Epidermal melanocyte (primary cell): ENCODE measurements at regions not wholly inside any gene's neighbourhood (a gene's known extent, or its start where the extent isn't known, plus 50 kb on each side); places are given as distances from the start of the nearest gene placed in this dataset.
"Not testable (repeated sequence)": the region's sequence is repeated elsewhere in the genome, so short reads cannot be mapped to it uniquely, and the experiment has no call there.

Experiments
- DNase-seq: peaks from one replicate; pipeline ENCODE4 v3.0.0; 2011; ENCODE audit warnings: low spot score; ENCODE audit not compliant: insufficient read length

- no peak for DNase-seq
These were observed 68.0 kb downstream of the CBLN4 start for GRCh38 chr20:55937283-55937682.

GRCh38 chr20:55936209-55936595 lies 69.1 kb downstream of the CBLN4 start:
- no peak for DNase-seq

GRCh38 chr20:55935448-55936208 lies 69.7 kb downstream of the CBLN4 start:
- no peak for DNase-seq

- no peak for DNase-seq
These were observed 71.2 kb downstream of the CBLN4 start for GRCh38 chr20:55934146-55934545.

- DNase-seq = not testable (repeated sequence)
These were observed 74.4 kb downstream of the CBLN4 start for GRCh38 chr20:55930876-55931275.

- no peak for DNase-seq
These were observed 77.1 kb downstream of the CBLN4 start for GRCh38 chr20:55928266-55928665.

- no peak for DNase-seq
These were observed 85.4 kb downstream of the CBLN4 start for GRCh38 chr20:55919956-55920355.

GRCh38 chr20:55919319-55919718 lies 86.0 kb downstream of the CBLN4 start:
- DNase-seq = no peak

- no peak for DNase-seq
These were observed 86.8 kb downstream of the CBLN4 start for GRCh38 chr20:55918471-55918870.

GRCh38 chr20:55893031-55893430 lies 112.3 kb downstream of the CBLN4 start:
- no peak for DNase-seq

GRCh38 chr20:55888685-55889084 lies 116.6 kb downstream of the CBLN4 start:
- DNase-seq = no peak

- DNase-seq = no peak
These were observed 122.4 kb downstream of the CBLN4 start for GRCh38 chr20:55882910-55883309.

- DNase-seq = no peak
These were observed 123.0 kb downstream of the CBLN4 start for GRCh38 chr20:55882286-55882685.

- DNase-seq = no peak
These were observed 124.1 kb downstream of the CBLN4 start for GRCh38 chr20:55881204-55881603.

- DNase-seq = no peak
These were observed 125.0 kb downstream of the CBLN4 start for GRCh38 chr20:55880361-55880760.

- DNase-seq = no peak
These were observed 150.3 kb downstream of the CBLN4 start for GRCh38 chr20:55855052-55855451.

- DNase-seq = no peak
These were observed 175.0 kb downstream of the CBLN4 start for GRCh38 chr20:55830121-55830827.

GRCh38 chr20:55805138-55805537 lies 200.2 kb downstream of the CBLN4 start:
- DNase-seq = no peak

- no peak for DNase-seq
These were observed 204.6 kb downstream of the CBLN4 start for GRCh38 chr20:55800552-55801245.

- no peak for DNase-seq
These were observed 211.3 kb downstream of the CBLN4 start for GRCh38 chr20:55793986-55794385.

GRCh38 chr20:55792049-55792448 lies 213.3 kb downstream of the CBLN4 start:
- no peak for DNase-seq

GRCh38 chr20:55790178-55790577 lies 215.1 kb downstream of the CBLN4 start:
- DNase-seq = no peak
